HL-60/S4 (cell line): ENCODE measurements at regions not wholly inside any gene's neighbourhood (a gene's known extent, or its start where the extent isn't known, plus 50 kb on each side); places are given as distances from the start of the nearest gene placed in this dataset.
"Not testable (repeated sequence)": the region's sequence is repeated elsewhere in the genome, so short reads cannot be mapped to it uniquely, and the experiment has no call there.

Source experiments
- in situ Hi-C: fragments of 300-500 bp; cut with MboI; formaldehyde crosslinking; loops from 2 replicates; pipeline ENCODE4 v1.14.3; 2022; ENCODE audit warnings: low sequenced_read_pairs

GRCh38 chr12:107514887-107515445 lies 170.6 kb upstream of the PWP1 start:
- in situ Hi-C loops = no loop called here

GRCh38 chr12:107515446-107515958 lies 170.1 kb upstream of the PWP1 start:
- in situ Hi-C loops = no loop called here

DNA sequence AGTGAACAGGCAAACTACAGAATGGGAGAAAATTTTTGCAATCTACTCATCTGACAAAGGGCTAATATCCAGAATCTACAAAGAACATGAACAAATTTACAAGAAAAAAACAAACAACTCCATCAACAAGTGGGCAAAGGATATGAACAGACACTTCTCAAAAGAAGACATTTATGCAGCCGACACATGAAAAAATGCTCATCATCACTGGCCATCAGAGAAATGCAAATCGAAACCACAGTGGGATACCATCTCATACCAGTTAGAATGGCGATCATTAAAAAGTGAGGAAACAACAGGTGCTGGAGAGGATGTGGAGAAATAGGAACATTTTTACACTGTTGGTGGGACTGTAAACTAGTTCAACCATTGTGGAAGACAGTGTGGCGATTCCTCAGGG lies 167.8 kb upstream of the PWP1 start:
- in situ Hi-C loops = not testable (repeated sequence)

DNA sequence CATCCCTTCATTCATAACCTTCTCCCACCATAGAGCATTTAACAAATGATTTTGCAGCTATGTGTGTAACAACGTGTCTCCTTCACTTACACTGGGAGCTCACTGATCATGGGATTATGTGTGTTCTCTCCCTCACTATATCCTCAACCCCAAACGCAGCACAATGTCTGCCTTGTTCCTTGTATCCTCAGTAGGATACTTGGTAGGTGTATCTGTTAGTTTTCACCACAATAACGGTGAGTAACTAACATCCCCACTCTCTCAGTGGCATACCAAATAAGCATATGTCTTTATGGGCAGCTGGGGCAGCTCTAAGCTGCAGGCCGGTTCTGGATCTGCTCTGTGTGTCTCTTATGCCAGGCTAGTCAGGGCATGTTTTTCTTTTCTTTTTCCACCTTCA lies 166.7 kb upstream of the PWP1 start:
- in situ Hi-C loops = no loop called here

GRCh38 chr12:107519906-107520859 lies 165.4 kb upstream of the PWP1 start:
- in situ Hi-C loops = no loop called here

DNA sequence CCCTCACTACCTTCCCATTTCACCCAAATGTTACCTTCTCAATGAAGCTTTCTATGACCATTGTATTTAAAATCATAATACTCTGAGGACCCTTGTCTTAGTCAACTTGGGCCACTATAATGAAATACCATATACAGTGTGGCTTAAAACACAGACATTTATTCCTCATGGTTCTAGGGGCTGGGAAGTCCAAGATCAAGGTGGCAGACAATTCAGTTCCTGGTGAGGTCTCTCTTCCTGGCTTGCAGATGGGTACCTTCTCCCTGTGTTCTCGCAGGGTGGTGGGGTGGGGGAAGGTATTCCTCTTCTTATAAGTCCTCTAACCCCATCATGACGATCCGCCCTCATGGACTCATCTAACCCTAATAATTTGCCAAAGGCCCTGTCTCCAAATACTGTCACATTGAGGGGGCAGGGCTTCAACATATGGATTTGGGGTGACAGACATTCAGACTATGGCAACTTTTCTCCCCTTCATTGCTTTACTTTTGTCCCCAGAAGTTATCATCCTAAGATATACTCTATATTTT lies 163.7 kb upstream of the PWP1 start:
- in situ Hi-C loops = no loop called here

- in situ Hi-C loops = no loop called here
Observed at GRCh38 chr12:107522692-107523477, 162.7 kb upstream of the PWP1 start.

DNA sequence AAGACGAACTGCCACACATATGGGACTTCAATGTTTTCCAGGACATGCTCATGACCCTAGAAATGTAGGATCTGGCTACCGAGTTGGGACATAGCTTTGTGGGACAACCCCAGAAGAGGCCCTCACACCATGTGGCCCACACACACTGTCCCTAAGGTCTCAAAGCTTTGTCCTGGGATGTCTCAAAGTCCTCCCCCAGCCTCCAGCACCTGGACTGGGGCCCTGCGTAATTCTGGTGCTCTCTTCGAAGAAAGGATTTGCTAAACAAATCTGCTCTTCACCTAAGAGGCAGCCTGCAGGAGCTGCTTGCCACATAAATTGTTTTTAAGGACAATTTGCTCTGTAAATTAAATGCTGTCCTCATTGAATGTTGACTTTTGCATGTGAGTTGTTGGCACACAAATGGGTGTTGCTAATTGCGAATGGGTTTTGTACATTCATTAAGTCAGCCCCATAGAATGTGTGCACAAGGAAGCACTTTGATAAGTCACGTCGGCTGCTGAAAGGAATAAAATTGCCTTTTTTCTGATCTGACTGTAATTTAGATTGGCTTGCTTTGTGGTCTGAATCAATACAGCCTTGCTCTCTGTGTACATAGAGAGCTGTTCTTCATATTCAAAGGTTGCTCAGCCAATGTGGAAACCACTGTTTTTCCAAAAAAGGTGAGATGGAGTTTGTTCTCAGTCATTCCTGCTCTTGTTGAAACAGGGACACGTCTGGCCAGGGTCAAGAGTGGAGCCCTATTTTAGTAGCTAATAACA lies 161.6 kb upstream of the PWP1 start:
- in situ Hi-C loops = no loop called here

- in situ Hi-C loops = no loop called here
Observed at GRCh38 chr12:107525063-107525718, 160.4 kb upstream of the PWP1 start.

DNA sequence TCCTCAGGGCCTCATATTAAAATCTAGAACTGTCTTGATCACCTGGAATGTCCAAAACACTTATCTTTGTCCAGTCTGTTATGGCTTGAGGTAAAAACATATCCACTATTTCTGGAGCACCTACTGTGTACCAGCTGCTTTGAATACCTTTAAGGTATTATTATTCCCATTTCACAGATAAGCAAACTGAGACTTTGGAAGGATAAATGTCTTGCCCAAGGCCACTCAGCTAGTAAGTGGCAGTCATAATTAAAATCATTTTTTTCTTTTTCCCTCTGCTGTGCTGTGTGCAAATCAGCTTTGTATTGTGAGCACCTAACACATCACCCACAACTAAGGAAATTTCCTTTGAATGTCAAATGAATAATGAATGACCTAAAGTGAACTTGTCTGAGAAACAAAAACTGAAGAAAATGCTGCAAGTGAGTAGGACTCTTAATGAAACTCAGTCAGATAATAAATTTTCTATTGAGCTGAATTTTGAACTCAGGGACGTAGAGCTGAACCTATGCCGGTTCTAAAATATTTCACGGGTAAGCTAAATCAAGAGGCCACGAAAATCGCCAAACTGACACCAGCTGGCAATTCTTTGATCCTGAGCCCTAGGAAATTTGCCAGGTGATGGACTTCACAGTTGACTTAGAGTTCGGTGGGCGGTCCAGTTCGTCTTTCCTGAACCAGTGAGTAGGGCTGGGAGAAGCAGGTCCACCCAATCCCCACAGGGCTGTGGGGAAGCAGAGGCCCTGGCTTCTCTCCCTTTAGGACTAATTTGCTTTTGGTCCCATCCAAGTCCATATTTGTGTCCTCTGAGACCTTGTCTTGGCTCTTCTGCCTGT lies 159.7 kb upstream of the PWP1 start:
- in situ Hi-C loops = no loop called here

GRCh38 chr12:107526555-107527180 lies 158.9 kb upstream of the PWP1 start:
- in situ Hi-C loops = no loop called here

DNA sequence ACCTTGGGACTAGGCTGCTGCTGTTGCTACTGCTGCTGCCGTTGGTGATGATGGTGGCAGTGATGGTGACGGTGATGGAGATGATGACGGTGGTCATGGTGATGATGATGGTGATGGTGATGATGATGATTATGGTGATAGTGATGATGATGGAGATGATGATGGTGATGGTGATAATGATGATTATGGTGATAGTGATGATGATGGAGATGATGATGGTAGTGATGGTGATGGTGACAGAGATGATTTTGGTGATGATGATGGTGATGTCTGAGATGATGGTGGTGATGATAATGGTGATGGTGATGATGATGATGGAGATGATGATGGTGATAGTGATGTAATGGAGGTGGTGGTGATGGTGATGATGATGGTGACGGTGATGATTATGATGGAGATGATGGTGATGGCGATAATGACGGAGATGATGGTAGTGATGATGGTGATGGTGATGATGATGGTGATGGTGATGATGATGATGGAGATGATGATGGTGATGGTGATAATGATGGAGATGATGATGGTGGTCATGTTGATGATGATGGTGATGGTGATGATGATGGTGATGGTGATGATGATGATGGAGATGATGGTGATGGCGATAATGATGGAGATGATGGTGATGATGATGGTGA lies 156.8 kb upstream of the PWP1 start:
- in situ Hi-C loops = no loop called here

DNA sequence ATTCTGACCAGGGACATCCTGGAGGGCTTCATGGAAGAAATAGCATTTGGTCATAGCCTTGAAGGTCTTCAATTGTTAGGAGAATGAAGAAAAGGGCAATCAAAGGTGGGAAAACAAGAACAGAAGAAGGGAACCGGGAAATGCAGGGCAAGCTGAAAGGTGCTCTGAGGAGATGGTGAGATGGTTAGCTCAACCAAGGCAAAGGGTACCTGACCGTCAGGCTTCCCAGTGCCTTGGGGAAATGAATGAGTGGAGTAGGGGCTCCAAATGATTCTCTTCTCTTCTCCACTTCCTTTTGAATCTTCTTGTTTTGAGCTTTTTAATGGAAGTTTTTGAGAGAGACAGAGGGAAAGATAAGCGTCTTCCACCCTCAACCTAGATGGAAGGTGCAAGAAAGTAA lies 155.6 kb upstream of the PWP1 start:
- in situ Hi-C loops = no loop called here

DNA sequence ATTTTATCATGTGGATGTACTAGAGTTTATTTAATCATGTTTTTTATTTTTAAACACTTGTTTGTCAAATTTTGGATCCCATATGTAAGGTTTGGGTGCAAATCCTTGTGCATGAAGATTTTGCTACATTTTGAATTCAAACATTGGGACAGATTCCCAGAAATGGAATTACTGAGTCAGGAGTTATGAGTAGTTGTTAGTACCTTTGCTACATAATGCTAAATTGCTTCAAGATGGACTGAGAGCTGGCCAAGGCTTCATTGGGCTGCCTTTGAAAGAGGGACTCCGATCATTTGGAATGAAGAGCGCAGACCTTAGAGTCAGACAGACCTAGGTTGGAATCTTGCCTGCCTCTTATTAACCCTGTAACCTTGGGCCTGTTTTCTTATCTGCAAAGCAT lies 154.9 kb upstream of the PWP1 start:
- in situ Hi-C loops = no loop called here

DNA sequence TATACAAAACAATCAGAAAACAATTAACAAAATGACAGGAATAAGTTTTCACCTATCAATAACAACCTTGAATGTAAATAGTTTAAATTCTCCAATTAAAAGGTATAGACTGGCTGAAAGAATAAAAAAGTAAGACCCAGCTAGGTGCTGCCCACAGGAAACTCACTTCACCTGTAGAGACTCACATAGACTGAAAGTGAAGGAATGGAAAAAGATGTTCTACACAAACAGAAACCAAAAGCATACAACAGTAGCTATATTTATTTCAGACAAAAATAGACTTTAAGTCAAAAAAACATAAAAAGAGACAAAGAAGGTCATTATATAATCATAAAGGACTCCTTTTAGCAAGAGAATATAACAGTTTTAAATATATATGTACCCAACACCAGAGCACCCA lies 152.4 kb upstream of the PWP1 start:
- in situ Hi-C loops = no loop called here

GRCh38 chr12:107536613-107537012 lies 149.0 kb upstream of the PWP1 start:
- in situ Hi-C loops = no loop called here

DNA sequence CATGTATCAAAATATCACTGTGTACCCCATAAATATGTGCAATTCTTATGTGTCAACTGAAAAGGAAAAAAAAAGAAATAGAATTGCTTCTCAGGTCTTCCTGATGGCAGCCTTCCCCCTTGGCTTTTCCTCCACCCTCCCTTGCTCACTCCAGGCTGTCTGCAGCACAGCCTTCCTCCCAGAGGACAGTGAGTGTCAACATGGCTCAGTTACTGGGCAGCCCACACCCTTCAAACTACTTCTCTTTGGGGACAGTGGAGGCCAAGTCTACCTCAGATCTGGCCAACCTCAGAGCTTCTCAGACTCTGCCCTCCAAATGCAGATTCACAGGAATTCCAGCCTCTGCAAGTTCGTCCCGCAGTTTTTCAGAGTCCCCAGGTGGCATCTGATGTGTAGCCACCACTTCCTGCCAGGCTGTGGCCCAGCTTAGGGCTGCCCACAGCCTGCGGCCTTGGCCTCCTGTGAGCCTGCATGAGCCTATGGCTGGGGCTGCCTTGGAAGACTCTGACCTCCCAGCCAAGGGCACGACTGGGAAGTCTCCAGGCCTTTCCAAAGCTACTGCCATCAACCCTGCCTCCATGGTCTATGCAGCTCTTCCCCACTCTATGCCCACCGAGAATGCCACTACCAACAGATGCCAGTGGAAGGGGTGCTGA lies 148.0 kb upstream of the PWP1 start:
- in situ Hi-C loops = no loop called here
